ENCODE measurements at regions not wholly inside any gene's neighbourhood (a gene's known extent, or its start where the extent isn't known, plus 50 kb on each side); places are given as distances from the start of the nearest gene placed in this dataset.
"Not testable (repeated sequence)": the region's sequence is repeated elsewhere in the genome, so short reads cannot be mapped to it uniquely, and the experiment has no call there.

DNA sequence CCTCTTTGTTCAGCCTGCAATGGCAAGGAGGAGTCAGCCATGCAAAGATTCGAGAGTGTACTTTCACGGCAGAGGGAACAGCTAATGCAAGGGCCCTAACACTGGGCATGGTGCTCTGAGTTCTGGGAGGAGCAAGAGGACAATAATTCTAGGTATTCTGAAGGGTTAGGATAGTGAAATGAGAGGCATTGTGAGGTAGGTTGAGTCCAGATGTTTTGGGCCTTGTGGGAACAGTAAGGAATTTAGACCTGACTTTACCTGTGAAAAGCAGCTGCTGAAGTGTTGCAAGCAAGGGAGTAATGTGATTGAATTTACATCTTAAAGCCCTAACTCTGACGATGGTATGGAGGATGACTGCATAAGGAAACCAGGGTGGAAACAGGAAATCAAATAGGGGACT is 211.6 kb downstream of the CNTN3 start:
- no peaks in the 10 kb centered on the region for H4K20me1 ChIP-seq
- H3K9ac ChIP-seq = no peak overlapping the region
- H3K4me2 ChIP-seq = no peak overlapping the region
- H3K27me3 ChIP-seq = no peaks in the 10 kb centered on the region
- no peaks in the 10 kb centered on the region for H3K36me3 ChIP-seq
- H3K4me3 ChIP-seq = no peak overlapping the region
- H3K9me3 ChIP-seq = peaks cover 4% of the 10 kb centered on the region; the same call in 1 of the 2 replicates
- H3K27ac ChIP-seq = no peak overlapping the region
- no peaks in the 10 kb centered on the region for H3K4me1 ChIP-seq
- no peak for TF ChIP-seq Cebpa-rat (IDR thresholded peaks at IDR 0.05)

DNA sequence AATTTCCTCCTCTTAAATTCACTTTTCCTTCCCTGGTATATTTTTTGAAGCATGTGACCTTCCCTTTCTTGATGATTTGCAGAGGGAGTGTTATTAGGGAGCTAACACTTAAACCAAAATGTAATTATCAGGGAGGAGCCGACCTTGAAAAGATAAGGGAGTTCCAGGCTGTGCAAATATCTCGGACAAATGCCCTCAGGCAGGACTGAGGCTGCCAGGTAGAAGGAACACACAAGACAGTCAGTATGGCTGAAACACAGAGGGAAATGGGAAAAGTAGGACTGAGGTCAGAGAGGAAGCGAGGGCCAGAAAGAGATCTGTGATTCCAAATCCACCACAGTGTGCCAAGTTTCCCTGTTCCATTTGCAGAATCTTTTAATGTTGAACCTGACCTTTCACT is 221.0 kb downstream of the CNTN3 start:
- Histone ChIP-seq H3K36me3 (no peaks in the 10 kb centered on the region), H3K4me2 (no peak overlapping the region), H4K20me1 (no peaks in the 10 kb centered on the region), H3K9ac (no peak overlapping the region), H3K4me3 (no peak overlapping the region), H3K4me1 (no peaks in the 10 kb centered on the region), H3K27me3 (no peaks in the 10 kb centered on the region), H3K27ac (no peak overlapping the region), H3K9me3 (peaks cover 21% of the 10 kb centered on the region)
- no peak for TF ChIP-seq Cebpa-rat (IDR thresholded peaks at IDR 0.05)

DNA sequence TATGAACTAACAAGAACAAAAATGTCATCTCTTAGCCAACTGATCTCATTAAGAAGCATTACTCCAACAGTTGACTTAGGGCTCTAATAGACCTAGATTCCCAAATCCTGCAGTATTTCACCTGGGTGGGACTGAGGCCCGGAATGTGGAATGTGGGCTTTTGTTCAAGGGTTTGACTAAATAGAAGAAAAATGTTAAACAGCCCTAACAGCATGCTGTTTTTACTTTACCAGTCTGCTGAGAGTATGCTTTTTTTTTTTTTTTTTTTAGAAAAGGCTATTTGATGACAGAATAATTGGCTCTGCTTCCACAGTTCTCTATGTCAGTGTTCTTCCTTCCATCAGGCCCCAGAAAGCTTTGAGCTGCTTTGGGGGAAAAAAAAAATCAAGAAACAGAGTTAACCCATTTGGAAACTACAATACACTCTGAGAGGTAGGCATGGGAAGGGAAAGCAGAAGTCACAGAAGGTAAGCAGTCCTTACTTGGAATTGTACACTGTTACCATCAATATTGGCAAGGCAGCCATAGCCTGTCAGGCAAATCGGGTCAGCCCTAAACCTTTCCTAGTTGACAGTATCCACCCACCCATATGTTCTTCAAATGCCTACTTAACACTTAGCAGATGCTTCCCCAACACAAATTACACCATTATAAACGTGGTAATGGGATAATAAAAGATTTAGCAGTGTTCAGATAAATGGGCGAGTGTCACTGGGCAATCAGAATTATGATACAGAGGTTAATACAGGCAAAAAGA is 224.2 kb downstream of the CNTN3 start:
- H3K27me3 ChIP-seq = no peaks in the 10 kb centered on the region
- H3K4me3 ChIP-seq = no peak overlapping the region
- no peak for TF ChIP-seq Cebpa-rat (IDR thresholded peaks at IDR 0.05)
- no peaks in the 10 kb centered on the region for H3K36me3 ChIP-seq
- no peaks in the 10 kb centered on the region for H3K4me1 ChIP-seq
- no peak overlapping the region for H3K9ac ChIP-seq
- H4K20me1 ChIP-seq = no peaks in the 10 kb centered on the region
- no peaks in the 10 kb centered on the region for H3K9me3 ChIP-seq
- no peak overlapping the region for H3K27ac ChIP-seq
- no peak overlapping the region for H3K4me2 ChIP-seq

DNA sequence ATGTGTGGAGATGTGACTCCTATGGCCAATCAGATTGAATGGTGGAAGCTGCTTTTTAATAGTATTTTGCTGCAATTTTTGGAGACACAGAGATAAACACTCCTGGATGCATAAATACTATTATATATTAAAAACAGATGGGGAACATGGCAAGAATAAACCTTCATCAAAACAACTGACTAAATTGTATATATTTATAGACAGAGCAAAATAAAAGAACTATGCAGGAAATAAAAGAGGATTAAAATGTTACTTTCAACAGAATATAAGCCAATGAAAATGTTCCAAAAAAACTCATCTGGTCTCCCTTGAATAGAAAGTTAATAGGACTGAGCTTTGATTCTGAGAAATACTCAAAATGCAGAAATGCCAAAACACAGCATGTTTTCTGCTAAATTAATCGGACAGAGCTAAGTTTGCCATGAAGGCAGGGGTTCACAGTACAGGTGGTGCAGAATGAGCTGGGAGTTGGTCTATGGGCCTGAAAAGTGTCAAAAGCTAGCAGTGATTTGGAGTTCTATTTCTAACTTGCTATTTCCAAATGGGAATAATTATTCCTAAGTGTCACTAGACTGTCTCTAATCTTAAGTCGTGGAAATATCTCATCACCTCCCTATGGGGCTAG is 227.2 kb downstream of the CNTN3 start:
- H3K27ac ChIP-seq = no peak overlapping the region
- no peaks in the 10 kb centered on the region for H3K9me3 ChIP-seq
- no peak overlapping the region for H3K4me2 ChIP-seq
- no peak for TF ChIP-seq Cebpa-rat (IDR thresholded peaks at IDR 0.05)
- no peaks in the 10 kb centered on the region for H3K27me3 ChIP-seq
- no peaks in the 10 kb centered on the region for H4K20me1 ChIP-seq
- no peak overlapping the region for H3K9ac ChIP-seq
- H3K4me1 ChIP-seq = no peaks in the 10 kb centered on the region
- no peak overlapping the region for H3K4me3 ChIP-seq
- no peaks in the 10 kb centered on the region for H3K36me3 ChIP-seq

DNA sequence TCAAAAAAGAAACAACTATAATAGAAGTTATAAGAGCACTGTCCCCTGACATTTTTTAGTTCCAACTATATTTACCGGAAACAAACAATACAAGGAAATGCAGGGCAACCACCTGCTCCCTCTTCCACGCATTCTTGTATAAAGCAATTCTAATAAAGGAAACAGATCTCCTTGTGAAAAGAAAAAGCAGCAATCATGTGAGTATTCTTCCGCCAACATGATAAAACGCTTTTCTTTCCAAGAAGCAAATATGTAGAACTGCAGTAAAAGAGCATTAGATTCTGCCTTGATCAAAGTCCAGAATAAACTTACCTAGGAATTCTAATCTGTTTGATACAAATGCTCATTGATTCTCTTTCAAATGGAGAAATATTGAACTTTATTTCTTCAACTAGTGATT is 230.3 kb downstream of the CNTN3 start:
- Histone ChIP-seq H3K27ac (no peak overlapping the region), H3K36me3 (no peaks in the 10 kb centered on the region), H4K20me1 (no peaks in the 10 kb centered on the region), H3K4me1 (no peaks in the 10 kb centered on the region), H3K4me3 (no peak overlapping the region), H3K9me3 (no peaks in the 10 kb centered on the region), H3K27me3 (no peaks in the 10 kb centered on the region), H3K4me2 (no peak overlapping the region), H3K9ac (no peak overlapping the region)
- no peak for TF ChIP-seq Cebpa-rat (IDR thresholded peaks at IDR 0.05)

DNA sequence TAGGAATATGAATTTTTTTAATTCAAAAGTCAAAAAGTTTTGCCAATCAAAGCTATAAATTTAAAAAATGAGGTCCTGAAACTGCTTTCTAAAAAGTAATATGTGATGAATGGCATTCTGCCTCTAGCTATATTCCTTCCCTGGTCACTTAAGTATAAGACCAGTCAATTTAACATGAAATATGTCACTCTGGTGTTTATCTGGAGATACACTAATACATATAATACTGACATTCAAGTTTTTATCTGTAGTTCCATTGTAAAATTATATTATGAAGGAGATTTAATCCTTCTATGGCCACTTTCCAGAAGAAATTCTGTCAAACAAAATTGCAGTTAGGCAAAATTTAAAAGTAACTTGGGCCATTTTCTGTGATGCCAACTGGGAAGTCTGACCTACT is 236.8 kb downstream of the CNTN3 start:
- Histone ChIP-seq H3K9ac (no peak overlapping the region), H4K20me1 (no peaks in the 10 kb centered on the region)
- no peak for TF ChIP-seq Cebpa-rat (IDR thresholded peaks at IDR 0.05)

DNA sequence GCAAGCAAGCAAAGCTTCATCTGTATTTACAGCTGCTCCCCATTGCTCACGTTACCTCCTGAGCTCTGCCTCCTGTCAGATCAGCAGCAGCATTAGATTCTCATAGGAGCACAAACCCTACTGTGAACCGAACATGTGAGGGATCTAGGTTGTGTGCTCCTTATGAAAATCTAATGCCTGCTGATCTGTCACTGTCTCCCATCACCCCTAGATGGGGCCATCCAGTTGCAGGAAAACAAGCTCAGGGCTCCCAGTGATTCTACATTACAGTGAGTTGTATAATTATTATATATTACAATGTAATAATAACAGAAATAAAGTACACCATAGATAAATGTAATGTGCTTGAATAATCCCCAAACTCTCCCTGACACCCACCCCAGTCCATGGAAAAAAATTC is 238.1 kb downstream of the CNTN3 start:
- not testable (repeated sequence) for H3K9ac ChIP-seq, H3K27me3 ChIP-seq, H3K36me3 ChIP-seq, H3K27ac ChIP-seq, H4K20me1 ChIP-seq, H3K9me3 ChIP-seq, H3K4me3 ChIP-seq, H3K4me1 ChIP-seq, H3K4me2 ChIP-seq

More for the DNA sequence above, 236.8 kb downstream of the CNTN3 start:
- no peaks in the 10 kb centered on the region for H3K9me3 ChIP-seq
- no peak overlapping the region for H3K4me3 ChIP-seq
- no peaks in the 10 kb centered on the region for H3K27me3 ChIP-seq
- no peaks in the 10 kb centered on the region for H3K4me1 ChIP-seq
- H3K4me2 ChIP-seq = no peak overlapping the region
- no peaks in the 10 kb centered on the region for H3K36me3 ChIP-seq
- H3K27ac ChIP-seq = no peak overlapping the region

DNA sequence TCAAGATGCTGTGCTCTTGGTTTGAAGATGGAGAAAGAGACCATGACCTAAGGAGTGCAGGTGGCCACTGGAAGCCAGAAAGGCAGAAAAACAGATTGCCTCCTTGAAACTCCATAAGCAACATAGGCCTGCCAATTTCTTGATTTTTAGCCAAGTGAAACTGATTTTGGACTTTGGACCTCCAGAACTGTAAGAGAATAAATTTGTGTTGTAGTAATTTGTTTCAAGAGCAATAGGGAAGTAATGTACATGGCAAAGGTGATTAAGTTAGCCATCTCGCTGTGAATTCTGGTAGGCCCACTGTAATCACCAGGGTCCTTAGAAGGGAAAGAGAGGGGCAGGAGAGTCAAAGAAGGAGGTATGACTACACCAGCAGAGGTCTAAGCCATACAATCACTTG is 238.8 kb downstream of the CNTN3 start:
- Histone ChIP-seq H3K36me3 (no peaks in the 10 kb centered on the region), H3K9me3 (no peaks in the 10 kb centered on the region), H3K27ac (no peak overlapping the region), H3K27me3 (no peaks in the 10 kb centered on the region), H3K9ac (no peak overlapping the region), H3K4me2 (no peak overlapping the region), H3K4me3 (no peak overlapping the region), H3K4me1 (no peaks in the 10 kb centered on the region), H4K20me1 (no peaks in the 10 kb centered on the region)
- TF ChIP-seq Cebpa-rat (IDR thresholded peaks at IDR 0.05) = no peak

DNA sequence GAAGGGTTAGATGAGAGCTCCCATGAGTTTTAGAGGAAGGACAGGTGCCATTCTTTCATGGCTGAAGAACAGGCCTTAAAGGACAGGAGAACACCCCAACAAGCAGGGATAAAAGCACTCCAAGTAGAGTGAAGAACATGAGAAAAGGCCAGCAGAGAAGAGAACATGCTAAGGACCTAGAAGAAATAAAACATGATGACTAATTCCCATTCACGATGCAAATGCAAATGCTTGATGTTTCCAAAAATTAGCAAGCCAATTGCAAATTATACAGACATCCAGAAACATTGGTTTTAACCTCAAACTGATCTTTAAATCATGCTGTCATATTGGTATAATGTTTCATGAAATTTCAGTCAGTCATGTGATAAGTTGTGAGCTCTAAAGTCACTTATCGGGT is 241.7 kb downstream of the CNTN3 start:
- H3K4me3 ChIP-seq = no peak overlapping the region
- no peaks in the 10 kb centered on the region for H3K27me3 ChIP-seq
- H3K4me1 ChIP-seq = no peaks in the 10 kb centered on the region
- no peaks in the 10 kb centered on the region for H3K36me3 ChIP-seq
- no peaks in the 10 kb centered on the region for H4K20me1 ChIP-seq
- no peaks in the 10 kb centered on the region for H3K9me3 ChIP-seq
- no peak overlapping the region for H3K9ac ChIP-seq
- no peak overlapping the region for H3K27ac ChIP-seq
- no peak overlapping the region for H3K4me2 ChIP-seq
- no peak for TF ChIP-seq Cebpa-rat (IDR thresholded peaks at IDR 0.05)

DNA sequence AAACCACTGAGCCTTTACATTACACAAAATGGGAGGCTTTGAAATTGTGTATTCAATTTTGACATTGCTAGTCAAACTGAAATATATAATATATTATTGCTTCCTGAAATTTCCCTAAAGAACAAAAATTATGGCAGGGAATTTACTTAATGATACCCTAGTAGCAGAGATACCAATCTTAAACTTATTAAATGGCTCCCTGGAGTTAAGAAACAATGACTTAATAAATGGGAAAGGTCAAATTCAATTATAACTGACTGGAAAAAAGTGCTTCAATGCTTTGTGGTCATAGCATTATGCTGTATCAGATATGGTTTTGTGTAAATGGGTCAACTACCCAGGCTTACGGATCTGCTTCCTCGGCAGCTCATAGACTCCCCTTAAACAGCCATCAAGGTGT is 244.1 kb downstream of the CNTN3 start:
- H3K9ac ChIP-seq = no peak overlapping the region

More for the DNA sequence above, 244.1 kb downstream of the CNTN3 start:
- no peak for TF ChIP-seq Cebpa-rat (IDR thresholded peaks at IDR 0.05)
- no peaks in the 10 kb centered on the region for H3K9me3 ChIP-seq
- H3K4me1 ChIP-seq = no peaks in the 10 kb centered on the region
- H3K4me3 ChIP-seq = no peak overlapping the region
- H4K20me1 ChIP-seq = no peaks in the 10 kb centered on the region
- no peaks in the 10 kb centered on the region for H3K27me3 ChIP-seq
- H3K4me2 ChIP-seq = no peak overlapping the region
- H3K36me3 ChIP-seq = no peaks in the 10 kb centered on the region
- H3K27ac ChIP-seq = no peak overlapping the region

Data from BLaER1 (cell line).